ENCODE measurements at regions not wholly inside any gene's neighbourhood (a gene's known extent, or its start where the extent isn't known, plus 50 kb on each side); places are given as distances from the start of the nearest gene placed in this dataset.

DNA sequence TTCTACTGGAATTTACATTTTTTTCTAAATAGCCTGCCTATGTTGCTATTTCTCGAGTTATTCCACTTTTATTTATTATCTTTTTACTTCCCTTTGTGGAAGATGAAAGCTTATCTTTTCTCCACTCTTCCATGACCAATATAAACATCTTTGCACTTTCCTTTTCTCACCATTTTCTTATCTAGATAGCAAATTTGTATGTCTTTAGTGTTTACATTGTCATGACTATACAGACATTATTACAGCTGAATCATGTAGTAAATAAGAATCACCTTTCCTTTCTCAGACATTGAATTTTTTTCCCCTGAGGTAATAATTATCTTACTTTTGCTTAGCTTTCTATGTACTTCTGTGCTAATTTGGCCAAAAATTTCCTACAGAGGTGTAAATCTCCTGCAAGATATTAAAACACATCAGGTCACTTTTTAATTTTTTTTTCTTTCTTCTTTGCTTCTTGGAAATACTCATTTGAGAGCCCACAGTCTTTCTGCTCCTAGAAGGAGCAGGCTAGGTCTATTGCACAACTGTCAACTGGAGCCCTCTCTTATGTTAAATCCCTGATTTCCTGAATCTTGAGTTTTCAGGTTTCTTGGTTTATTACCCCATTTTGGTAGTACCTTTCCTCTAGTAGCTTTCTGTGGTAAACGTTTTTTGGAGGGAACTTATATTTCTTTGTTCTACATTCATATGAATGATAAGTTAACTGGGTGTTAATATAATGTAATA, 109.0 kb upstream of the ATP2B1 start:
- intact Hi-C loops (cut with micrococcal nuclease; ENCODE audit: unreplicated experiment): no loop called here
- Mint-ChIP-seq H3K9me3 (ENCODE audit: low read depth, unreplicated experiment) (no peaks in the 10 kb centered on the region), H3K36me3 (ENCODE audit: insufficient read depth, unreplicated experiment) (no peaks in the 10 kb centered on the region), H3K4me1 (ENCODE audit: low read depth, unreplicated experiment) (peaks cover 11% of the 10 kb centered on the region), H3K27me3 (ENCODE audit: unreplicated experiment) (no peaks in the 10 kb centered on the region), H3K4me3 (ENCODE audit: low read depth, unreplicated experiment) (no peak overlapping the region), H3K27ac (ENCODE audit: unreplicated experiment) (no peak overlapping the region)
- no peak for DNase-seq
- TF ChIP-seq, protein P1, sequence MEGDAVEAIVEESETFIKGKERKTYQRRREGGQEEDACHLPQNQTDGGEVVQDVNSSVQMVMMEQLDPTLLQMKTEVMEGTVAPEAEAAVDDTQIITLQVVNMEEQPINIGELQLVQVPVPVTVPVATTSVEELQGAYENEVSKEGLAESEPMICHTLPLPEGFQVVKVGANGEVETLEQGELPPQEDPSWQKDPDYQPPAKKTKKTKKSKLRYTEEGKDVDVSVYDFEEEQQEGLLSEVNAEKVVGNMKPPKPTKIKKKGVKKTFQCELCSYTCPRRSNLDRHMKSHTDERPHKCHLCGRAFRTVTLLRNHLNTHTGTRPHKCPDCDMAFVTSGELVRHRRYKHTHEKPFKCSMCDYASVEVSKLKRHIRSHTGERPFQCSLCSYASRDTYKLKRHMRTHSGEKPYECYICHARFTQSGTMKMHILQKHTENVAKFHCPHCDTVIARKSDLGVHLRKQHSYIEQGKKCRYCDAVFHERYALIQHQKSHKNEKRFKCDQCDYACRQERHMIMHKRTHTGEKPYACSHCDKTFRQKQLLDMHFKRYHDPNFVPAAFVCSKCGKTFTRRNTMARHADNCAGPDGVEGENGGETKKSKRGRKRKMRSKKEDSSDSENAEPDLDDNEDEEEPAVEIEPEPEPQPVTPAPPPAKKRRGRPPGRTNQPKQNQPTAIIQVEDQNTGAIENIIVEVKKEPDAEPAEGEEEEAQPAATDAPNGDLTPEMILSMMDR (IDR thresholded peaks at IDR 0.05; ENCODE audit: unreplicated experiment): no peak
- no TSS peak for BruUV-seq (replicated peaks)
- CTCF ChIA-PET: no interaction called here

DNA sequence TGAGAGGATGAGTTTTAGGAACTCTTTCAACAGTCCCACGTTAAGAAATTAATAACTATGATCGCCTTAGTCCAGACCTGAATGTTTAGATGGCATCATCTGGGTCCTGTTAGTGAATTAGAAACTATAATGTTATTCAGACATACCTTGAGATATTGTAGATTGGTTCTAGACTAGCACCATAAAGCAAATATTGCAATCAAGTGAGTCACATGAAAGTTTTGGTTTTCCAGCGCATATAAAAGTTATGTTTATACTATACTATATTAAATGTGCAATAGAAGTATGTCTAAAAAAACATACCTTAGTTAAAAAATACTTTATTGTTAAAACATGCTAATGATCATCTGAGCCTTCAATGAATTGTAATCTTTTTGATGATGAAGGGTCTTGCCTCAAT, 106.6 kb upstream of the ATP2B1 start:
- no TSS peak for BruUV-seq (replicated peaks)
- Mint-ChIP-seq H3K27me3 (ENCODE audit: unreplicated experiment) (no peaks in the 10 kb centered on the region), H3K36me3 (ENCODE audit: insufficient read depth, unreplicated experiment) (no peaks in the 10 kb centered on the region), H3K9me3 (ENCODE audit: low read depth, unreplicated experiment) (no peaks in the 10 kb centered on the region), H3K27ac (ENCODE audit: unreplicated experiment) (no peak overlapping the region), H3K4me3 (ENCODE audit: low read depth, unreplicated experiment) (no peak overlapping the region), H3K4me1 (ENCODE audit: low read depth, unreplicated experiment) (peaks cover 11% of the 10 kb centered on the region)
- intact Hi-C loops (cut with micrococcal nuclease; ENCODE audit: unreplicated experiment): no loop called here
- TF ChIP-seq, protein P1 (IDR thresholded peaks at IDR 0.05; ENCODE audit: unreplicated experiment): no peak
- CTCF ChIA-PET: no interaction called here
- no peak for DNase-seq

DNA sequence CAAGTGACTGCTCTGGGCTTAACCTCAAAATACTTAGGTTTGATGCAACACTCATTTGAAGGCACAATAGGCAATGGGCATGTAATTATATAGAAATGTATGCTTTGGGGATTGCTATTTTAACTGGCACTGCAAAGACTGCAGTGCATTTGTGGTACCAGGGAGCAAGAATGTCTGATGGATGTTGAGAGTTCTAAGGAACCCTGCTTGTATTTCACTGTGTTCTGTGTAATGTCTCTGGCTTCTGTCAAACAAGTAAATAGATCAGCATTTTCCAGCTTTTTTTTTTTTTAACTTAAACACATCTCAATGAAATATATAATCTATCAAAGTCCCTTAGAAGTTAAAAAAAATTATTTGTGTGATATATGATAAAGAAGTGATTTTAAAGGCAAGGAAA, 94.8 kb upstream of the ATP2B1 start:
- CTCF ChIA-PET: no interaction called here
- Mint-ChIP-seq H3K4me1 (ENCODE audit: low read depth, unreplicated experiment) (no peaks in the 10 kb centered on the region), H3K9me3 (ENCODE audit: low read depth, unreplicated experiment) (no peaks in the 10 kb centered on the region), H3K27me3 (ENCODE audit: unreplicated experiment) (no peaks in the 10 kb centered on the region), H3K36me3 (ENCODE audit: insufficient read depth, unreplicated experiment) (no peaks in the 10 kb centered on the region), H3K27ac (ENCODE audit: unreplicated experiment) (no peak overlapping the region), H3K4me3 (ENCODE audit: low read depth, unreplicated experiment) (no peak overlapping the region)
- intact Hi-C loops (cut with micrococcal nuclease; ENCODE audit: unreplicated experiment): no loop called here
- BruUV-seq (replicated peaks): no TSS peak
- no peak for DNase-seq
- TF ChIP-seq, protein P1 (IDR thresholded peaks at IDR 0.05; ENCODE audit: unreplicated experiment): no peak

DNA sequence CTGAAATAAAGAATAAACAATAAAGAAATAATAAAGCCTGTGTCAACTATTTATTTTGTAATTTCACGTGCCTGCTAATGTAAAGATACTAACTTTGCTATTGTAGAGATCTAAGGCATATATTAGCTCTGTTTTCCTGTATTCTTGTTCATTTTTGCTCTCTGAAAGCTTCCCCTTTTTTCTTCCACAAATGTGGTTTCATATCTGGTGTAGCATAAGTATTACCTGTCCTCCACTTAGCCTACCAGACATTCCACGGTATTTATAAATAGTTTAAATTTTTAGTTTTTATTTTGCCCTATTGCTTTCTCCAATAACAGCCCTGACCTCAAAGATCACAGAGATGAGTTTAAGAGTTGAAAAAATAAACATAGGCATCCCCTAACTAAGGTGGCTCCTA, 92.6 kb upstream of the ATP2B1 start:
- no peaks in the 10 kb centered on the region for H3K27me3 Mint-ChIP-seq (ENCODE audit: unreplicated experiment)

More for the DNA sequence above, 92.6 kb upstream of the ATP2B1 start:
- Mint-ChIP-seq H3K4me3 (ENCODE audit: low read depth, unreplicated experiment) (no peak overlapping the region), H3K36me3 (ENCODE audit: insufficient read depth, unreplicated experiment) (no peaks in the 10 kb centered on the region), H3K27ac (ENCODE audit: unreplicated experiment) (no peak overlapping the region), H3K9me3 (ENCODE audit: low read depth, unreplicated experiment) (no peaks in the 10 kb centered on the region), H3K4me1 (ENCODE audit: low read depth, unreplicated experiment) (no peaks in the 10 kb centered on the region)
- CTCF ChIA-PET: no interaction called here
- intact Hi-C loops (cut with micrococcal nuclease; ENCODE audit: unreplicated experiment): no loop called here
- DNase-seq: no peak
- BruUV-seq (replicated peaks): no TSS peak
- TF ChIP-seq, protein P1 (IDR thresholded peaks at IDR 0.05; ENCODE audit: unreplicated experiment): no peak
